GM21447 (cell line): ENCODE measurements at regions not wholly inside any gene's neighbourhood (a gene's known extent, or its start where the extent isn't known, plus 50 kb on each side); places are given as distances from the start of the nearest gene placed in this dataset.

Source experiments
- ATAC-seq: cut with Tn5 transposase; IDR thresholded peaks from one replicate; pipeline ENCODE4 v1.9.1; 2021; ENCODE audit not compliant: unreplicated experiment

DNA sequence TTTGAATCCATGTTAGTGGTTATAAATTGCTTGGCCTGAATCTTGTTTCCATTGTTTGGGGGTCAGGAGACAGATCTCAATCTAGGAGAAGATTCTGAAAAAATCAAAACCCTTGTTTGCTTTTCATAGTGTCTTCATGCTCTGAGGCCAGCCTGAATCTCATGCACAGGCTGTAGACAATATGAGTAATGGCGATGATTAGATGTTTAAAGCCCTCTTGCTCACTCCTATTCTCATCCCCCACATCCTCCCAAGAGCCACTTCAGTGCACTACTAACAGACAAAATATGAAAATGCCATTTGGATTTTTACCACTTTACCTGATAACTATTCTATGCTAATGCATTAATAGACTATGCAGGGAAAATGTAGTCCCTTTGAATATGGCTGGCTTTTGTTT, 129.4 kb downstream of the NUDT12 start:
- ATAC-seq: no peak

DNA sequence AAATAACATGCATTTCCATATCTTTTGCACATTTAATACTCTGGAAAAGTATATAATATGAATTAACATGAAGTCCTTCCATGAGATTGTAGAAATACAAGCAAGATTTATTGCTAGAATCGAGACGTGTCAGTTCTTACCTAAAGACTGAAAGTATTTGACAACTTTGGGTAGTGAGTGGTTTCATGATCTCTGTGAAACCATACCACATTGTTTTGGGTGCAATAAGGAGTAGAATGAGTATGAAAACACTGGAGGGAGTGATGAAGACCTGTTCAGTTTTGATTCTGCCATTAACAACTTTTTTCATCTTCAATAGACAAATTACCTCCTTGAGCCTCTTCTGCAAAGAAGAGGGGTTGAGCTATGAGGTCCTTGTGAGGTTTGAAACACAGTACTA, 133.7 kb downstream of the NUDT12 start:
- ATAC-seq: no peak

DNA sequence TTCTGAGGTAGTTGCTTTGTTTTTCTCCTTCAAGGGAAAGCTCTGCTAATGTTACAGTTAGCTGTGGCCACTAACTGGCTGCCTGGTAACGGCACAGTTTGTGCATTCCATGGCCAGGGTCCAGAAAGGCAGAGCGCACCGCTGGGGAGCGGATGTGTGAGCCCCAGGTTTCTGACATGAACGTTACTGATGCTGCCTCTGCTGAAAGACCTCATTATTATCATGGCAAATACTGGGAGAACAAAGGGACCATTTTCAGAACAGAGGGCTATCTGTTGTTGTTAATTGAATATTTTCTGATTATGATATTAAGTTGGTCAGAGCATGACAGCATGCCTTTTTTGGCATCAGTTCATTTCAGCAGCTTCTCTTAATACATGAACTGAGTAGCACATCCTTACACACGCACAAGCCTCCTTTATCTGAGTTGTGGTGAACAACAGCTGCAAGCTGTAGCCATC, 134.1 kb downstream of the NUDT12 start:
- no peak for ATAC-seq

- no peak for ATAC-seq
Observed at GRCh38 chr5:103427326-103427725, 135.3 kb downstream of the NUDT12 start.

DNA sequence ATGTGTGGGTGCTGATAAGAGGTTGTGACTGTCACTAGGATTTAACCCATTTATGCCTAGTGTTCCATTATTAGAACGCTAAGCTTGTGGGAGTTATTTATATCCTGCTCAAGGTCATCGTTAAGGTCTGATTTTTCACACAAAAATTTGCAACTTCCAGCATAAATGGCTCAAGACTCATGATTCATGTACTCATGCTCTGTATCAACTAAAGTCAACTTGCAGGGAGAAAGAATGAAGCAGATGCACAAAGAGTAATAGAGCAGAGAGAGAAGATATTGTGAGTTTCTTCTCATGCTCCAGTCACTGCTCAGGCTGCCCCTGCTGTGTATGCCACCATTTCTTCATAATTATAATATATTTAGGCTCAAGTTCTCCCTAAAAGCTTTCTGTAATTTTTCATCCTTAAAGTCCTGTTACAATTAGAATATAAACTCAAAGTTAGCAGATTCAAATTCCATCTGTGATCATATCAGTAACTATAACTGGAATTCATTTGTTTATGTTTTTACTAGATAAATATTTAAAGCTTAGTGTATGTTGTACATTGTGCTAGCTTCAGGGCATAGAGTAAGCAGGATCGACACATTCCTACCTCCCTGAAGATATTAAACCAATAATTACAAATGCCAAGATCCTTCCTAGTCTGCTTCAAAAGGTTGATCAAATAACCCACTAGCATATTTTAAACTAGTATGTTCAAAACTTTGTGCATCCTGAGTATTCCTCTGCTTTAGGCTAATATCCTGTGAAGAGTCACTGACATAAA, 136.7 kb downstream of the NUDT12 start:
- no peak for ATAC-seq

- ATAC-seq: no peak
Observed at GRCh38 chr5:103424453-103425205, 138.0 kb downstream of the NUDT12 start.

GRCh38 chr5:103424026-103424425, 138.6 kb downstream of the NUDT12 start:
- ATAC-seq: no peak

DNA sequence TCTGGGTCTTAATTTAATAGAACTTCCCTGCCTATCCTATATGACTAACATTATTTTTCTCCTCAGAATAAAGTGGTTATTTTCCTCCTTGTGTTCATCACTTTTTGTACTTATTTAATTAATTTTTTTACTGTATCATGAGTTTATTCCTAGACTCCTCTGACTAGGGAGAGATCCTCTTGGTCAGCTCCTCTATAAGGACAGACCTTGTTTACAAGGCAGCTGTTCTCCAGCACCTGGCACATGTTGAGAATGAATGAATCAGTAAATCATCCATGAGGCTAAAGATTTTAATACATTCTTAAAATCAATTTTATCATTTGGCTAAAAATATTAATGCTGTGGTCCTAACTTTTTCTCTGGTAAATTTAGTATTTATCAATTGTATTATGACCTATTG, 139.8 kb downstream of the NUDT12 start:
- no peak for ATAC-seq

DNA sequence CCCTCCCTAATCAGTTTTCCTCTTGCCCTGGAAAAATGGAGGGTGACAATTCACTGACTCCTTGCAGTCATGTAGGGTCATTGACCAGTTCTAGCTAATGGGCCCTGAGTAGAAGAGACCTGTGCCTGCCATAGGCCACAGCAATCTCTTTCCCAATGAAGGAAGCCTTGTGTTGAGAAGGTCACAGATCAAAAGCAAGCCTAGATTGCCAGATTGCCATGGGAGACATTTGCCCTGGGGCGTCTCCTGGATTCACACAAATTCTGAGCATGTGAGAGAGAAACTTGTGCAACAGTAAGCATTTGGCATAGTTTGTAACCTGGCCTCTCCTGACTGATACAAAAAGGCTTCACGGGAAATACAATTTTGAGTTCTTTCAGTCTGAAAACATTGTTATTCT, 148.0 kb downstream of the NUDT12 start:
- ATAC-seq: no peak

DNA sequence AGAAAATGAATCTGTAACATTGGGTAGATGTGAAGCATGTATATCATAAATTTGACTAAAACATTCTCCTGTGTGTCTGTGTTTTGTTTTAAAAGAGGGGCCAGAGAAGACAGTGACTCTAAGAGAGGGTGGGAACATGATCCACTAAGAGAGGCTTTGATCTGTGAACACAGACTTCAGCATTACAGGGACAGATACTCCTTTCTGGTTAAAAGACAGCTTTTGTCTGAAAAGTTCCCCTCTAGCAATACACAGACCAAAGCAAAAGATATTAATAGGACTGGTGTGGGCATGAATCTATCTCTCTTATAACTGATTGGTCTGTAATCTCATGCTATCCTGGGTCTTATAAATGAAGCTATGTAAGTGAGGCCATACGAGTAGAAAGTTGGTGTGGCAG, 150.9 kb downstream of the NUDT12 start:
- ATAC-seq: no peak

GRCh38 chr5:103410172-103410571, 151.6 kb downstream of the MACIR start:
- peak; percentile 98 for ATAC-seq

- ATAC-seq: no peak
Observed at GRCh38 chr5:103409013-103409670, 150.6 kb downstream of the MACIR start.

DNA sequence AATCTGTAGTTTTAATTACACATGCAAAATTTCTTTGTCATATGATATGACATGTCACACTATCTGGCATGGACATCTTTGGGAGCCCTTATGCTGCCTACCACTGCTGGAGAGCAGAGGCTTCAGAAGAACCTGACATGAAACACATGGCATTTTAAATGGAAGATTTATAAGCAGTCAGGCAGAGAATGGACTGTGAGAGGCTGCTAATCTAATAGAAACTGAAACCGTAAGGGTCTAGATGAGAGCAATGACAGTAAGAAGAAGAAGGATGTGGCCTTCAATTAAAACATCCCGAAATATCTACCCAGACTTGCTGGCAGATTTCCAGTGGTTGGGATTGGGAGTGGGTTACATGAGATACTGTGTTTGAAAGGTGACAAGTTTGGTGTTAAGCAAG, 149.8 kb downstream of the MACIR start:
- ATAC-seq: no peak

DNA sequence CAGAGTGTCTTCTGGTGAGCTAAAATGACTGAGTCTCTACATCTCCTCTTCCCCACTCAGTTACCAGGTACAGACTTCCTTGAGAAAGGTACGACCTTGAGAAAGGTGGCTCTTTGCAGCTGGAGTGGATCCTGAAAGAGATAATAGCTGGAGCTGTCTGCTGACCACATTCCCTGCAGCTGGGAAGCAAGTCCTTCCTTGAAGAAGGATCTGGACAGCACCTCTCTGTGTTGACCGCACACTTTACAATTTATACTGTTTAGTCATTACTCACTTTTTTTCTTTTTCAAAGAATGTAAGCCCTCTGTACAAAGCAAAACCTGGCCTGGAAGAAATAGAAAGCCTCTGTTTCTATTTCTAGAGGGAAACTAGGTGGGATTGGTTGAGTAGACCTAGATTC, 148.8 kb downstream of the MACIR start:
- no peak for ATAC-seq

GRCh38 chr5:103404483-103404882, 145.9 kb downstream of the MACIR start:
- no peak for ATAC-seq

GRCh38 chr5:103402851-103403250, 144.3 kb downstream of the MACIR start:
- ATAC-seq: no peak

GRCh38 chr5:103397739-103398581, 139.4 kb downstream of the MACIR start:
- ATAC-seq: no peak

GRCh38 chr5:103394676-103395075, 136.1 kb downstream of the MACIR start:
- no peak for ATAC-seq

DNA sequence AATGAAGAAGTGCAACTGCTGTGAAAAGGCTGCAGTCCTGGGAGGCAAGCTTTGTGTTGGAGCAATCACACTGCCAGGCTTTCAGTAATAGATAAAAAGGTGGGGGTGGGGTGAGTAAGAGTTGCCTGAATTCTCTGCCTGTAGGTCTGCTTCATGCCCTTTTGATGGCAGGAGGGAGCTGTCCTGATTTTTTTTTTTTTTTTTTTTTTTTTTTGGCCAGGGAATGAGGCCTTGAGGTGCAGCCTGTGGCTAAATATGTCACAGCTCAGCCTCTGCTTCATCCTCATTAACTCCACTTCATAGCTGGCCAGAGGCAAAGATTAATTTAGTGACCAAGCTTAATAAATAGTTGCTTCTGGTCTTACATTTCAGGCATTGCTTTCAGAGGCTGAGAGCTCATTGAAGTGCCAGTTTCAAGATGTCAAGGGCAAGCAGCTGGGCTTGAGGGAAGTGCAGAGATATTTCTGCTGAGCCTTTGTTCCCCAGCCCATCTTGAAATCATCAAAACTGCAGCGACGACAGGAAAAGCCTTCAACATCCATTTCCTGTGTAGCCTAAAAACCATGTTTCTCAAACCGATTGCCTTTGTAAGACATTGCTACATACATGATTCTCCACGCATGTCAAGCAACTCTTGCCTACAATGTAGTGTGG, 134.7 kb downstream of the MACIR start:
- no peak for ATAC-seq

DNA sequence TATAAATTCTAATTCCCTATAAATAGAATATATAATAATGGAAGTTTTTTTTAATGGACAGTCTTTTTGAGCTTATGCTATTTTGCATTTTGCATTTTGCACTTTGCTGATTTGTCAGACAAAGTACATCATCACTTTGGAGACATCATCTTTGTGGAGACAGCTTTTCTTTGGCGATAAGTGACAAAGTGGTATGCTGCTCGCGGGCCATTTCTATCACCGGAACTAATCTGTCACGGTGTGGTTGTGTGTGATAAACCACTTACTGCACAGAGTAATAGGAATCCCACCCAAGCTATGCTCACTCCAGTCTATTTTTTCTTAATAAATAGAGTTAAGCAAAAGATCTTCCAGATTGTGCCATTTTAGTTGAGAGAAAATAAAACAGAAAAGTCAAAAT, 133.1 kb downstream of the MACIR start:
- no peak for ATAC-seq
